Ovary (tissue), 3 donors: ENCODE measurements at regions not wholly inside any gene's neighbourhood (a gene's known extent, or its start where the extent isn't known, plus 50 kb on each side); places are given as distances from the start of the nearest gene placed in this dataset.

Experiments used
- CTCF ChIP-seq, 3 donors: fragments of 450-650 bp in 2 of 3; fragments of 200-600 bp in 1 of 3; IDR thresholded peaks; one replicate each; pipeline versions ENCODE4 v1.5.1 to v1.8.0; 2016 to 2022; ENCODE audit warnings: antibody characterized with exemption in 3 of 3, mild to moderate bottlenecking in 1 of 3
- EP300 ChIP-seq: sonication (generic); formaldehyde crosslinking; IDR thresholded peaks from one replicate; pipeline ENCODE4 v1.6.1; 2017; ENCODE audit warnings: antibody characterized with exemption
- donor health status: DM: no; HTN: no; CAD: no.

DNA sequence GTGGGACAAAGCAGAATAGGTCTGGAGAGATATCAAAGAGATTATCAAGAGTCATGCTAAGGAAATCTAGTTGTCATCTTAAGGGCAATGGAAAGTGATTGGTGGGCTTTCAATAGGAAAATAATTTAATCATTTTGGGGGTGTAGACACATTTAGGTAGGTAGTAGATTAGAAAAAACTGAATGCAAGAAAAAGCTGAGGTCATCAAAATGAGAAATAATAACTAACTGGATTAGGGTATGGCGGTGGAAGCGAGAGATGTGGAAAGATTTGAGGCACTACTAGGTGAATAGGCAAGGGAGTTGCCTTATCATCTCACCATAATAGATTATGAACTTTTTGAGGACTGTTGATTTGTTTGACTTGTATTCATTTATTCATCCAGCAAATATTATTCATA lies 393.2 kb upstream of the ZNF608 start:
- TF ChIP-seq CTCF (IDR thresholded peaks at IDR 0.05) = no peak
- no peak for TF ChIP-seq EP300
